NCI-H1092 treated with DMSO at 0.1 percent for 48 hours (cell line): ENCODE measurements at regions not wholly inside any gene's neighbourhood (a gene's known extent, or its start where the extent isn't known, plus 50 kb on each side); places are given as distances from the start of the nearest gene placed in this dataset.

Experiments used
- DNase-seq: peaks from one replicate; lab custom pipeline; 2025; lab: John Stamatoyannopoulos, UW

DNA sequence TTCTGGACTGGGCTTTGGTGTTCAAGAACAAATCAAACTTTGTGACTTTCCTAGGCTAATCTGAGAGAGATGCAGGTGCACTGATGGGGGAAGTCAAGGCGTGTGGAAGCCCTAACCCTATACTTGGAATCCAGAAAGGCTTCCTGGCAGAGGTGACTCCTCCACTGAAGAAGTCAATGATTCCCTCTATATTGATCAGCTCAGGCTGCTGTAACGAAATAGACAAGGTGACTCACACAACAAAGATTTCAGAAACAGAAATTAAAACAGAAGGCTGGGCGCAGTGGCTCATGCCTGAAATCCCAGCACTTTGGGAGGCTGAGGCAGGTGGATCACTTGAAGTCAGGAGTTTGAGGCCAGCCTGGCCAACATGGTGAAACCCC is 69.6 kb upstream of the GGTA1 start:
- DNase-seq = no peak

DNA sequence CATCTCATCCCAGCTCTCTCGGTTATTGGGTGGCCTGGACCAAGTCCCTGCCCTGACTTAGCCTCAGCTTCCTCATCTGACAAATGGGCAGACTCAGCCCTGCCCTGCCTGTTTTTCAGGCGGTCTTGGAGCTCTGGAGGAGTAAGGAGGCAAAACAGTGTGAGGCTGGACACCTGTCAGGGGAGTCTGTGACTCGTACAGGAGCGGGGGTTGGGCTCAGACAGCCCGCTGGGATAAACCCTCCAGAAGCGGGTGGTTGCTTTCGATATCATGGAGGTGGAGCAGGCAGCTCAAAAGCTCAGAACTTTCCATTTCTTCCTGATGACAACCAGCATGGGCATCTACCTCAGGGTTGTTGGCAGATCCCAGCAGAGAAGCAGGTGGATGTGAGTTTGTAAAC is 72.9 kb upstream of the GGTA1 start:
- DNase-seq = no peak

DNA sequence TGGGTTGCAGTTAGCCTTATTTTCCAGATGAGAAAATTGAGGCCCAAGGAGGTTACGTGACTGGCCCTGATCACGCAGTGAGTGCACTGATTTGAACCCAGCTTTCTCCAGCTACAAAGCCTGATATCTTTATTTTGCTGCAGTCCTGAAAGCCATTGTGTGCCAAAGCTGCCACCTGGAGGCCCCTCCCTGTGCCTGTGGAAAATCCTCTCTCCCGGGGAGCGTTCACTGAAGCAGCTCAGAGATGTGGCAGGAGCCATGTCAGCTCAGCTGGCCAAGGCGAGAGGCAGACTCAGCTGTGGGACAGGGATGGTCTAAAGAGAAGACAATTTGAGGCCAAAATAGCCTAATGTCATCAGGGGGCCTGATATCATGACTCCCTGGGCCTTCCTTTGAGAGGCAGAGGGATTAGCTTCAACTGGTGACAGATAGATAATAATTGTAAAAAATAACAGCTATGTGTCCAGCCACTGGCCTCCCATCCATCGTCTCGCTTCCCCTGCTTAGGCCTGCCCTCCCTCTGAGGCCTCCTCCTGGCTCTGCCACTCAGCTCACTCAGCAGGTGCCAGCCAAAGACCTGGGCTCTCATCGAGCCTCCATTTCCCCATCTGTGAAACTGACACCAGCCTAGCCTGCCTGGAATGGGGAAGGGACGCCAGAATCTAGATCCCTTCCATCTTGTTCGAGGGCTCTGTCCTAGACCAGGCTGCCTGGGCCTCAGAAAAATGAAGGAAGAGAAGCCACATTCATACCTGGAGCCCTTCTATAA is 74.3 kb upstream of the GGTA1 start:
- DNase-seq = no peak

DNA sequence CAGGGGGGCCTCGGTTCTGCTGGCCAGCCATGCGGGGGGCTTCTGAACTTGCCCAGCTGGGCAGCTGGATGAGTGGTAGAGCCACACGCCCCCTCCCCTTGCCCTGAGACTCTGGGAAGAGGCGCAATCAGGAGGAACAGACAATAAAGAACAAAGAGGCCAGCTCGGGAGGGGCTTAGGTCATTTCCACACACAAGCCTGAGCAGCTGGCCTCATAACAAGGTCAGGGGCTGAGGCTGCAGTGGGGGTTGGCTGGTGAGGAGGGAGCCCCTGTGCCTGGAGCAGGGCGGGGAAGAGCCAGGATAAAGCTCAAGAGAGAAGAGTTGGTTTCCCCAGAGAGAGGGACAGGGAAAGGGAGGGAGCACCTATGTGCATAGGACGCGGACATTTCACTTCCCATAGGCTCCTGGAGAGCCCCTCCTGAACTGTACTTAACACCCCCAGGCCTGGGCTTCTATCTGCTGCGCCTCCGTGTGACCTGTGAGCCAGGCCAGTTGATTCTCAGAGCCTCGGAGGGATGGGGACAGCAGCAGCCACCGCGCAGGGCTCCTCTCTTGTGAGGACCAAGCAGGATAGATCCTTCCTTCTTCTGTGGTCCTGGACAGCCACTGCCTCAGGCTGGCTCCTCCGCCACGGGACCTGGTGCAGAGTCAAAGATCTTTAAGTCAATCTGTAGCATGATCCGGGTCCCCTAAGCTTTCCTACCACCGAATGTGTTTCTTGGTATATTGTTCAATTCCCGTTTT is 75.3 kb upstream of the GGTA1 start:
- no peak for DNase-seq

DNA sequence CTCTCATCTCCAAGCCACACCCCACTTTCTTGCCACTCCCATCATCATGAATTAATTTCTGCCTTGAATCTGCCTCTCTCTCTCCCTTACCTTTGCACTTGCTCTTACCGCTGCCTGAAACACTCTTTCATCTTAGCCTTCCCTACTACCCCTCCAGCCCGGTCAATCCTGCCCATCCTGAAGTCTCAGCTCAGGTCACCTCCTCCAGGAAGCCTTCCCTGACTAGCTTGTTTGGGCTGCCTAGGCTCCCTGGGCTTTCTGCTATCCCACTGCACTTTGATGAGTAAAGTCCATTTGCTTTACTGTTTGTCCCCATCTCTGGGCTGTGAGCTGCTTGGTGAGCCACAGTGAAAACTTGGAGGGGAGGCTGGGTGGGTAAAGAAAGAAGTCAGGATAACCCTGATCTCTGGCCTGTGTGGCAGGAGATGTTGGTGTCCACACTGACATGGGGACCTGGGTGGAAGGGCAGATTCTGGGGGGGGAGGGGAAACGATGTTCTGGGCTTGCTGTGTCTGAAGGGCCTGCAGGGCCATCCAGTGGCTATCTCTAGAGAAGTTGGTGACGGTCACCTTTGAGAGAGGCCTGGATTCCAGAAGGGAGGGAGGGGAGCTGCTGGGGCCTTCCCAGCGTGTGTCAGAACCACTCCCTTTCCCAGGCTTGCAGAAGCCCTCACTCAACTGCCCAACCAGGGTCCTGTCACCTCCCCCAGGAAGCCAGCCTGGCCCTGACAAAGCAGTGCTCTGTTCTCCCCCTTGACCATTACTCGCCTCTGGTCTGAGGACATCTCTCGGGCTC is 75.0 kb upstream of the DAB2IP start:
- peak; percentile 14 for DNase-seq

DNA sequence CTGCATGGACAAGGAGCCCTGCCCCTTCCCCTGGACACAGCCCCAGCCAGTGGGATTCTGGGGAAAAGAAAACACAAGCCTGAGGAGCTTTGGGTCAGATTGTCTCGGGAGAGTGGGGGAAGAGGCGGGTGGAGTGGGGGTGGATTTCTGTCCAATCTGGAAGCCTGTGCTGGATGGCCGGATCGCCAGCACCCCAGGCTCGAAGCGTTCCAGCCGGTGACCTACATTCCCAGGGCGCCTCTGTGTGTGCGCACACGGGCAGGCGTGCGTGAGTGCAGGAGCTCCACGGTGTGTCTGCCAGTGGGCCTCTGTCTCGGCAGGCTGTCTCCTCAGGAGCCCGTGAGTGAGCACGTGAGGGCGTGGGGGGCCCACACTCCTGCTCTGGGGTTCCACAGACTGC is 74.3 kb upstream of the DAB2IP start:
- no peak for DNase-seq

DNA sequence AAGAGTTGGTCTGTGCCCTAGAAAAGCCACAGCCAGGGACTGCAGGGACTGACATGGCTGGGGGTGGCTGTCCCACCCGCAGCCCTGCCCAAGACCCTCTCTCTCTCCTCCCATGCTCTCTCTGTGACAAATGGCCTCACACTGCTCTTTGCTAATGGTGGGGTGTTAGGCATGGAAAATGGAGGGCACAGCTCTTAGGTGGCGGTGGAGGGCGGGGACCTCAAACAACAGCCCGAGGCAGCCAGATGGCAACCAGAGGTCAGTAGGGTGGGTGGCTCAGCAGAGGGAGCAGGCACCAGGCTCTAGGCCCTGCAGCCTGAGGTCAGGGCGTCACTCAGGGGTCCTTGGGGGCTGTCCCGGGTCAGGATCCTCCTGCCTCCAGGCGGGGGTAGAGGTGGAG is 73.9 kb upstream of the DAB2IP start:
- no peak for DNase-seq

DNA sequence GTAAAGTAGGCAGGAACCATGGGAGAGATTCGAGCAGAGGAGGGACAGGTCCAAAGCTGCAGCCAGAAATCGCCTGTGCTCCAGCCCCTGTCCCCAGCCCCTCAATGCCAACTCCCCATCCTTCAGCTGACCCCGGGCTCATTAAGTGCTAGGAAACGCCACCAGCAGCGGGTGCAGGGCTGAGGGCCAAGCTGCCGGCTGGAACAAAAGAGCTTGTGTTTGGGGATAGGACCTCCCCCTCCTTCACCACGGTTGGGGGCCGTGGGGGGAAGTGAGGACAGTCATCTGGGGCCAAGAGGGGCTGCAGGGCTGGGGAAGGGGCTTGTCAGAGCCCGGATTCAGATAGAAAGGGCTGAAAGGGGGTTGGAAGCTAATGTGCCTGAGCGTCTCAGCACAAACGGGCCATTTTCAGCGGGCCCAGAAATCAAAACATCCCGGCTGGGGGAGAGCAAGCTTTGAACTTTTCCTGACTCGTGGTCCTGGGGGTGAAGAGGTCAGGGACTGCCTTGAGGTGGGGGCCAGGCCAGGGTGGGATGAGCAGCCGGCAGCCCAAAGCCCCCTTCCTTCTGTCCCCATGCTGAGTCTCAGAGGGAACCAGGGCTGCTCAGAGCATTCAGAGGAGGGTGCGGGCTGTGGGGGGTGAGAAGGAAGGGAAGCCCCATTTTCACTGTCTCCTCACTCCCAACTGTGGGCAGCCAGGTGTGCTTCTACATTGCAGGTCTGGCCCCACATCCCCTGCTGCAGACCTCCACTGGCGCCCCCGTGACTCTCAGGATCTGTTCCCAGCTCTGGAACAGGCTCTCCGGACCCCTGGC is 69.4 kb upstream of the DAB2IP start:
- DNase-seq = peak; percentile 56

DNA sequence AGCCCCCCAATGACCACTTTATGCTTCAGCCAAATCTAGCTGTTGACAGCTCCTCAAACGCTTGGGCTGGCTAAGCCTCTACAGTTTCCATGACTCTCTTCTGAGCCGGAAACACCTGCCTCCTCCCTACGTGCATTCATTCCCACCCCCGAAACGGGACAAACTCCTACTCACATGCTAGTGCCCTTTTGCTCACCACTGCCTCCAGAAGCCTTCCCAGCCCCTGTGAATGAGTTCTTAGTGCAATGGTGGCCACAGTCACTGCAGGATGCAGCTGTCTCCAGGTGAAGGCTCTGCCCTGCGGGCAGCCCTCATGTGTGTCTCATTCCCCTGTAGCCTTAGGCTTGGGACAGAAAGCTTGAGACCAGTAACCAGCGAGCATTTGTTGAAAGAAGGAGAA is 68.8 kb upstream of the DAB2IP start:
- DNase-seq = no peak

DNA sequence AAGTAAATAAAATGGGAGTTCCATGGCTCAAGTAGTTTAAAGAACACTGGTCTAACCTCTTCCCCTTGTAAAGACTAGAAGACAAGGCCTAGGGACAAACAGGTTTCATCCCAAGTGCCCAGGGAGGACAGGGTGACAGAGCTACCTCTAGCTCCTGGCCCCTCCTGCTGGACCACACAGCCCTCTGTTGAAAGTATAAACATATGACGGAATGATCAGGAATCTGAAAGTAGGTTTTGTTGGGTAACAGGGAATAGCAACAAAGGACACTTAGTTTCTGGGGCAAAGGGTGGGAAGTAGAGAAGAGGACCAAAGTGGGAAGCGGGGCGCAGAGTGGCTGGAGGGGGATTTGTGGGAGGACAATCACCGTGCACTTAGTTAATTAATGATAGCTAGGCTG is 67.0 kb upstream of the DAB2IP start:
- DNase-seq = no peak

DNA sequence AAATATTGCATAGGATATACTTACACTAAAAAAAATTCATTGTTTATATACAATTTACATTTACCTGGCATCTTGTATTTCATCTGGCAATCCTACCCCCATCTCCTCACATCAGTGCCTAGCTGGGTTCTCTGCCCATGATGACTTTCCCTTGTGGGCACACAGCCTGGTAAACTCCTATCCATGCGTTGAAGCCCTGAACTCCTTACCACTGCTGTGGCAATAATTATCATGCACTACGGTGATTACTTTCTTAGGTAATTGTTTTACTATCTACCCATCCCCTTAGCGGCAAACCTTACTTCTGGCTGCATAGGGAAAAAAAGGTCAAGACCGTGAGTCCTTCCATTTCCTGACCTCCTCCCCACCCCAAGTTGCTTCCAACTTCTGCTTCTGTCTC is 63.6 kb upstream of the DAB2IP start:
- no peak for DNase-seq

DNA sequence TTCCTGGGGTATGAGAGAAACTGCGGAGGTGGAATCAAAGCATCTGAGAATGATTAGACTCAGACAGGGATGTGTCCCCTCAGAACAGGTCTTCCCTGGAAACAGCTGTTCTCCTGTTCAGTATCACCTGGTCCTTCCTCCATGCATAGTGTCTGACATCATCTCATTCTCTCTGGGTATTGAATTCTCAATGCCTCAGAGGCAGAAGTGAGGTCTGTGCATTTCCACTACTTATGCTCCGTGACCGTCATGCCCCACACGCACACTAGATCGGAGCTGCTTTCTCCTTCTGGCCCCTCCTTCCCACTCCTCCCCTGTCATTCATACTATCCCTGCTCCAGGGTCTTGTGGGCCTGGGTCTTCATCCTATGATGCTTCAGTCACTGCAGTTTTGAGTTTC is 61.4 kb upstream of the DAB2IP start:
- DNase-seq = no peak

DNA sequence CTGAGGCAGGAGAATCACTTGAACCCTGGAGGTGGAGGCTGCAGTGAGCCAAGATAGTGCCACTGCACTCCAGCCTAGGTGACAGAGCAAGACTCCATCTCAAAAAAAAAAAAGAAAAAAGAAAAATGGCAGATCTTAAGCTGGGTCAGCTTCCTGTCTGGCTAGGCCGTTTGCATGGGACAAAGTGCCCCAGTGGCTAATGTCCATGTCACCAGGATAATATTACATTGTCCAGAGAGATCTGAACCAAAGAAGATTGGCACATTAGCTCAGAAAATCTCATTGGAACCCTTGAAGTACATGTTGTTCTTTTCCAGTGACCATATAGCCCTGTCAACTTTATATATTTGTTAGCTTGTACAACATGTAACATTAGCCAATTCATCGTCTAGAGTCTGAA is 59.2 kb upstream of the DAB2IP start:
- no peak for DNase-seq

DNA sequence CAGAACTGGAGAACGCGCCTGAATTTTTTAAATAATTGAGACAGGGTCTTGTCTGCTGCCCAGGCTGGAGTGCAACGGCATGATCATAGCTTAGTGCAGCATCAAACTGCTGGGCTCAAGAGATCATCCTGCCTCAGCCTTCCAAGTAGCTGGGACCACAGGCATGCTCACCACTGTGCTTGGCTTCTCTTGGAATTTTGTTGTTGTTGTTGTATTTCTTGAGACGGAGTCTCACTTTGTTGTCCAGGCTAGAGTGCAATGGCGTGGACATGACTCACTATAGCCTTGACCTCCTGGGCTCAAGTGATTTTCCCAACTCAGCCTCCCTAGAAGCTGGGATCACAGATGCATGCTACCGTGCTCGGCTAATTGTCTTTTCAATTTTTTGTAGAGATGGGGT is 58.4 kb upstream of the DAB2IP start:
- DNase-seq = no peak

DNA sequence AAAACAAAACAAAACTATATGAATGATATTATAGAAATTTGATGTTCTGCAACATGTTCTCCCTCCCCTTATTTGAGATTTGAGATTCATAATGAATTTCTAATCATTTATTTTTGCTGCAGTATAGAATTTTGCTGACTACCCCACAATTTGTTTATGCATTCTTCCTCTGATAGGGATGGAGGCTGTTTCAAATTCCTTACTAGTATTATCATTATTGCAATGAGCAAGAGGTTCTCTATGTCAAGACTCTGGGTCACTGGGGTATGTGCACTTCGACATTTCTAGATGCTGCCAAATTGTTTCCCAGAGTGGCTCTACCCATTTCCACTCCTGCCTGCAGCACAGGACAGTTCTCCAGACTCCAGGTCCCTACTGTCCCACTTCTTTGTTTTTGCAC is 54.9 kb upstream of the DAB2IP start:
- DNase-seq = no peak

DNA sequence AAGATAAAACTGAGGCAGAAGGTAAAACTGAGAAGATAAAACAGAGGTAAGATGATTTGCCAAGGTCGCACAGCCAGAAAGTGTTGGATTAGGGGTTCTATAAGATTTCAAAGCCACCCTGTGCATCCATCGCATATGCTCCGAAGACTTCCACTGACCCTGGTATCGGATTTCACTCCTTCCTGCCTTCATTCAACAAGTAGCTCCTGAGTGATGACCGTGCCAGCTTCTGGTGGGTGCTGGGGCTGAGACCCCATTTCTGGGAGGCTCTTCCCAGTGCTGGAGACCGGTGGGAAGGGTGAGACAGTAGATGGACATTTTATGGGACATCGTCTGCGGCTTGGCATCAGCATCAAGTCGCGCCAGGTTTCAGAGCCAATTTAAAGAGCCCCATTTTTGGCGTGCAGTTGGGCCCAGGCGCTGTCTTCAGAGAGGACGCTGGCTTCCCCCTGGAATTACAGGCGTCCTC is 53.7 kb upstream of the DAB2IP start:
- DNase-seq = no peak

DNA sequence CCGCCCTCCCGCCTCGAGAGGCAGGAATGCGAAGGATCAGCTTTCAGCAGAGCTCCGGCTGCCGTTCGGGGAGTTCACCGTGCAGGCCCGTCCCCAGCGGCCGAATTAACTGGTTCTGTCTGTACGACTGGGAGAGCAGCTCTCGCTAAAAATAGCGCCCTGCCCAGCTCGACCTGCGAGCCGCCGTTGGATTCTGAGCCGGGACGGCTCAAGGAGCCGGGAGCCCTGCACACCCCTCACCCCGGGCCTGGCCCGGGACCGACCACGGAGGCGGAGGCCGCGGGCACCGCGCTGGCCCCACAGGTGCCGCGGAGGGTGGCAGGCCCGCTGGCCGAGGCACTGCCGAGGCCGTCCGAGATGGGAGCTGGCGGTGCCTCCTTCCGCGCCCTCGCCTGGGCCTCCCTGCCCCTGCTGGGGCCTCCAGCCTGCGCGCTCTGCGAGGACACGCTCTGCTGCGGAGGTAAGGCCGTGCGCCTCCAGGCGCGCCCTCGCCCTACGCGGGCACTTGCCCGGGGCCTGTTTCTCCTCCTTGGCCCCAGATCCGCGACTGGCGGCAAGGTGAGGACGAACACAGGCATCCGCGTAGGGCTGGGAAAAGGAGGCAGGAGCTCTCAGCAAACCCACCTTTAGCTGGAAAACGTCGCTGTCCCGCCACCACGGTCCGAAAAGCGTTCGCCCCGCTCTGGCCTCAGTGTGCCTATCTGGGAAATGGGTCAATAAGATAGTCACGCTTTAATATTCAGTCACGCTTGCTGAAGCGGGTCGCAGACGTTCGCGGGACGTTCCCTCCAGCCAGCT is 53.1 kb upstream of the DAB2IP start:
- DNase-seq = peak; percentile 25

DNA sequence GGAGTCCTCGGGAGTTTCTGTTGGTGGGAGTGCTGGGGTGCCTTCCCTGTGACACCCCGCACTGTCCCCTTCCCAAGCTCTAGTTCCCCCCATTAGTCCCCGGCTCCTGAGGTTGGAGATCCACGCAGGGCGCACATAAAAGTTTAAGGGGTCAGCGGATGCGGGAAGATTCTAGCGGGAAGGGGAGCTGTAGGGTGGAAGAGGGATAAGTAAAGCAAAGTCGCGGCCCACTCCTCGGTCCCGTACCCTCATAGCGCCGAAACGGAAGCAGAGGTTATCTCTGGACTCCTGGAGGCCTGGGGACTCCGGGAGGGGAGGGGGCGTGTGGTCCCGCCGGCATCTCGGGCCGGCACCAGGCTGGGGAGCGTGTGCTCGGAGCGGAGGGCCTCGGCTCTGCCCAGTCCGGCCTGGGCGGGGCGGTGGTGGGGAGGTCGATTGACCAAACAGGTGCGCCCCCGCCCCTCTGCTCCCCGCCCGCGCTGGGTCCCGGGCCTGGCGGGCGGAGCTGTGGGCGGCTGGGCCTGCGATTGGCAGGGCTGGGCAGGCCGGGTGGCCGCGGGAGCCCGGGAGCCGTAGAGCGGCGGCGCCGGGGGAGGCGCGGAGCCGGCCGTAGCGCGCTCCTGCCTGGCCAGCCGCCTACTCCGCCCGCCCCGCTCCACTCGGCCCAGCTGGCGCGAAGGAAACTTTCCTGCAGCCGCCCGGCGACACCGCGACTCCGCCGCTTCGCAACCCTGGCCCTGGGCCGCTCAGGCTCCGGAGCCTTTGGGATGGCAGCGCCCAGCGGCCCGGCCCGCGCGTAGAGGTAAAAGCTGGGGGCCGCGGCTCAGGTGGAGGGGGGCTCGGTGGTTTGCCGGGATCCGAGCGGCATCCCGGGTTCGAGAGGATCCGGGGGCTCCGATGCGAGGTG is 52.2 kb upstream of the DAB2IP start:
- DNase-seq = no peak

DNA sequence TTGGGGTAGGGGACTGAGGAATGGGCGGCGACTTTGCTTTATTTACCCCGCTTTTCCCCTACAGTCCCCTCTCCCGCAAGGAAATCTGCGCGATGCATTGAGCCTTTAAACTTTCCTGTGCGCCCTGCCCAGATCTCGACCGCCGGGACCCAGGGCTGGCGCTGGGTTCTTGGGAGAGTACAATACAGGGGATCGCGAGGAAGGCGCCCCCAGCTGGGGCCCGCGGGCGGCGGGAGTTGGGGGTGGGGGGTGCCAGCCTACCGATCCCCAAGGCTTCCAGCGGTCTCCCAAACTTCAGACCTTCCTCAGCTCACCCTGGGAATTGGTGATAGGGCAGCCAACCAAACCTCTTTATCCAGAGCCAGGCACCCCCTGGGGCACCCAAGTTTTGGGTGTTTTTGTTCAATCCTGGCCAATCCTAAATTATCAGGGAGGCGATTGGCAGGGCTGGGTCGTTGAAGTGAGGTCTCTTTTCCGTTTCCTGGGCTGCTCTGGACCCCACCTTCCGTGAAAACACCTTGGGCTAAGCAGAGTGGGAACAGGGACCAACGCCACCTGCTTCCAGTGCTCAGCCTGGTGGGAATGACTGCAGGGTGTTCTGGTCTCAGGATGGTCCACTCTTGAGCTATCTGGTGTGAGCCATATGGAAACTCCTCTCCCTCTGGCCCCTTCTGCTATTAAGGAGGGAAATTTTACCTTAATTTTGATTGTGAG is 51.4 kb upstream of the DAB2IP start:
- DNase-seq = no peak
